Embryonic facial prominence (tissue), 1 donor: ENCODE measurements at regions not wholly inside any gene's neighbourhood (a gene's known extent, or its start where the extent isn't known, plus 50 kb on each side); places are given as distances from the start of the nearest gene placed in this dataset.

ENCODE experiments used
- DNase-seq: peaks from one replicate; pipeline ENCODE4 v3.0.0-alpha.2; 2016; ENCODE audit errors: extremely low spot score

DNA sequence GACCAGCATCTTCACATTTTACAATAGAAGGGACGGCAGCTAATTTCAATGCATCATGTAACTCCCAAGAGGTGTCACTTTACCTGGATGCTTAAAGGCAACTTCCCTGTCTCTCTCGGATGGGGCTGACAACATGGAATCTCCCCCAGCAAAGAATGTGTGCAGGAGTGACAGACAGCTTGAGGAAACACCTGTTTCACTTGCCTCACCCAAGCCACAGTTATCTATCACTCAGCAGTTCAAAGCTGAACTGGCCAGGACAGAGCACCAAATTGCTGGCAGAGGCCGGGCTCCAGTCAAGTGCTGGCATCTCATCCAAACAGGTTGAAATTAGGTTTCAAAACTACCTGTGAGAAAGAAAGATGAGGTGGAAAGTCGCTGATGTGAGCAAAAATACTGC, 538.0 kb upstream of the PLXNA2 start:
- DNase-seq, result no peak

DNA sequence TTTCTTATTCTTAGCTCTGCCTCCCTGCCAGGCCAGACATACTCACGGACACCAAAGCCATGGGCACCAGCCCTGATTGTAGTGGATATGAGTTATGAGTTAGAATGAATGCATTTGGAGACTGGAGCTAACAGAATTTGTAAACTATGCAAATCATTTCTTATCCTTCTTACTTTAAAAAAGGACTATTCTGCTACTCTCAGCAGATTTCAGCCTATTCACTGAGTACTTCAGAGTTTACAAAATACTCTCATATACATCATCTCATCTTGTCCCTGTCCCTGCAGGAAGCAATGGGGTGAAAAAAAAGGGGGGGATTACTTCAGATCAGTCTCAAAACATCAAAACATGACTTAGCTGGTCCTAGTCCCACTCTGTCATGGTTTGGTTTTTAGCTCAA, 541.4 kb upstream of the PLXNA2 start:
- DNase-seq, result no peak

DNA sequence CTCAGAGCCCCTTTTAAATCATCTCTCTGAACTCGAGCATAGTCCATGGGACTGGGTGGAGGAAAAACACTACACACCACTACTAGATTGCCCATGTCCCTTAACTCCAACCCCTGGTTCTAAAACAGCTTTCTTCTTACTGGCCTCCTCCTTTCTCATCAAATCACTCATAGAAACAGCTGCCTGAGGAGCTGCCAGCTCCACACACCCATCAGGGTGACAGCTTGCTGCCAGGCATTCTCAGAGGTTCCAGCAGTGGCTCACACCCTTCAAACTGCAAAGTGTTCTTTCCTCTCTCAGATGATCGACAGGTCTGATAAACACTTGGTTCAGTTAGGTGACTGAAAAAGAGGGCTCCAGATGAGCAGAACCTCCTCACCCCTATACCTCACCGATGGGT, 543.0 kb upstream of the PLXNA2 start:
- DNase-seq, result no peak

GRCh38 chr1:208788013-208788540, 543.9 kb upstream of the PLXNA2 start:
- DNase-seq, result no peak

- no peak for DNase-seq
Measured at GRCh38 chr1:208791456-208791855, 547.3 kb upstream of the PLXNA2 start.

- no peak for DNase-seq
Measured at GRCh38 chr1:208793861-208794345, 549.7 kb upstream of the PLXNA2 start.

- no peak for DNase-seq
Measured at GRCh38 chr1:208799186-208799585, 555.0 kb upstream of the PLXNA2 start.

DNA sequence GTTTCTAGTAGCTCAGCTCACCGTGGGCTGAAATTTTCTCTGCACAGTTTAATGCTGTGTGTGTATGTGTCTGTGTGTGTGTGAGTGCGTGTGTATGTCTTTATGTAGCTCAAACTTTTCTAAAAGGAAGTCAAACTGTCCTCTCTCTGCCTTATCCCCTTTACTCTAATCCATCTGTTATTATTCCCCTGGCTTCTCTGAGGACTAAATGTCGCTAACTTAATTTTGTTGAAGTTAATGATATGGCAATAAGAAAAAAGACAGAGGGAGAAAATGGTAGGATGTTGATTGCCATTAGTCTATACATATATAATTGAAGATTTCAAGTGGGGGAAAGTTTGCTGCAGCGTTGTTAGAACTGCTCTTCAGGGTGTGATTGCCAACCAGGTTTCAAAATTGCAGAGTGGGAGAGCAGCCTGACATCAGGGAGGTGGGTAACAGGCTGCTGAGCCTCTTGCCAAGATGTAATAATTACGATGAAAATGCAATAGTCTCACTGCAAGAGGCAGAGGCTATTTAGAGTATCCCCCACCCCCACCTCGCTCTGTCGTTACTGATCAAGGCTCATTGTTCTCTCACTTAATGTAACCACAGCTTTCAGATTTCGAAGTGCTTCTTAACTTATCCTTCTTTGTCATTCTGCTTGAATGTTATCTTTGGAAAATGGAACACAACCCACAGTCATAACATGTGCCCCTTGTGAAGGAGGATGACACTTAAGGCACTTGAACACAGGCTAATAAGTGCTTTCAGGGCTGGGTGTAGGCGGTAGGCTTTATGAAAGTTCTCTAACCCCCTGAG, 559.0 kb upstream of the PLXNA2 start:
- DNase-seq, result no peak

DNA sequence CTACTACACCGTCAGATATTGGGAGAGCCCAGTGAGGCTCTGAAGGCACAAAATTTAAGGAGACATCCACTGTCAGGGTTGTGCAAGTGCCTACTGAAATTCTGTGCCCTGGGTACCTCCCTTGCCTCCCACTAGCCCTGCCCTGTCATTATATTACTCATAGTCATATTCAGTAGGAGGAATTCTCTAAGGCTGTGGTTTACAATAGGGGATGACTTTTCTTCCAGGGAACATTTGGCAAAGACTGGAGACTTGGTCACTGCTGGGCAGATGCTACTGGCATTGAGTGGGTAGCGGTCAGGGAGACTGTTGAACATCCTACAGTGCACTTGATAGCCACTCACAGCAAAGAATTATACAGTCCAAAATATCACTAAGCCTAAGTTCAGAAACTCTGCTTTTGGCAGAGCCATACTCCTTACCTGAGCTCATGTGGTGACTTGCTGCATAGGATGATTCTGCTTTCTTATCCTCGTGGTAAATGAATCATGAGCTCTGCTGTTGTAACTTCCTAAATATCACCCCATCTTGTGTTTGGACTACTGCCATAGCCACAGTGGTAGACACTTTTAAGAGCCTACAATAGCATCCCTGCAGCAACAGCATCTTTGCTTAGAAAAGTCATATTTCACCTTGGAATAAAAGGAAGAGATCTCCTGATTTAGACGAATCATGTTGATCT, 563.4 kb upstream of the PLXNA2 start:
- DNase-seq, result no peak

DNA sequence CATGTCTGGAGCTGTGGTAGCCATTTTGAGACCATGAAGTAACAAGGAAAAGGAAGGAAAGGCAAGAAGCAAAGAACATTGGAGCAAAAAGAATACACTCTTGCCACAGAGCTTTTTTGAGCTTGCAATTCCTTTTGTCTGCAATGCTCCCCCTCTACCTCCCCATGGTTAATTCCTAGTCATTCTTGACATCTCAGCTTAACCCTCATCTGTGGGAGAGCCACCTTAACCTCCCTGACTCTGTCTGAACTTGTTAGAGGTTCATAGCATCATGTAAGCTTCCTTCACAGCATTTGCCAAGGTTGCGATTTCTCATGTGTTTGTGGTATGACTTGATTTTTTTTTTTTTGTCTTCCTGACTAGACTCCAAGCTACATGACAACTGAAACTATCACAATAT, 564.1 kb upstream of the PLXNA2 start:
- DNase-seq, result no peak

- DNase-seq, result no peak
Measured at GRCh38 chr1:208809876-208810275, 565.7 kb upstream of the PLXNA2 start.

DNA sequence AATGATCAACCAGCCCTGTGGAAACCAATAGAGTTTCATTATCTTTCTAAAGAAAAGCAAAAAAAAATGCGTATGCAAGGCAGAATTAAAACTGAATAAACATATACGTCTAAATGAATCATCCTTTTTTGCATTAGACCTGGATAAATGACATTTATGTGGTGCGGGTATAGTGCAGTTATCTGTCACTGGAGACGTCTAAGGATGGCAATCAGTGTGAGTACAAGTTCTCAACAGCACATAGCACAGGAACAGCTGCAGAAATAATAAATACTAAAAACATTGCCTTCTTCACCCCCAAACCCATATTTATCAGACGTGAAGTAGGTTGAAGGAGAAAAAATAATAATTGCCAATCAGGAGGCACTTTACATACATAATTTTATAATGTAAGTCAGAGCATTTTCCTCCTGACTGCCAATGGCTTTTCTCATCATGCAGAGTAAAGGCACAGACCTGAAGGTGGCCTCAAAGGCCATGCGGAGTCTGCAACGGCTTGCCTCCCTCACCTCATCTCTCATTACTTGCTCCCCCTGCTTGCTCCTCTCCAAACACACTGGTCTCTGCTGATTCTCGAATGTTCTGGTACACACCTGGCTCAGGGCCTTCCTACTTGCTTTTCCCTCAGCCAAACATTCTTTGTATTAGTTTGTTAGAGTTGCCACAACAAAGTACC, 574.7 kb upstream of the PLXNA2 start:
- no peak for DNase-seq

- no peak for DNase-seq
Measured at GRCh38 chr1:208820580-208821212, 576.5 kb upstream of the PLXNA2 start.

- DNase-seq, result no peak
Measured at GRCh38 chr1:208821939-208822338, 577.8 kb upstream of the PLXNA2 start.

- no peak for DNase-seq
Measured at GRCh38 chr1:208825300-208825699, 581.1 kb upstream of the PLXNA2 start.

- no peak for DNase-seq
Measured at GRCh38 chr1:208829595-208829994, 585.4 kb upstream of the PLXNA2 start.

DNA sequence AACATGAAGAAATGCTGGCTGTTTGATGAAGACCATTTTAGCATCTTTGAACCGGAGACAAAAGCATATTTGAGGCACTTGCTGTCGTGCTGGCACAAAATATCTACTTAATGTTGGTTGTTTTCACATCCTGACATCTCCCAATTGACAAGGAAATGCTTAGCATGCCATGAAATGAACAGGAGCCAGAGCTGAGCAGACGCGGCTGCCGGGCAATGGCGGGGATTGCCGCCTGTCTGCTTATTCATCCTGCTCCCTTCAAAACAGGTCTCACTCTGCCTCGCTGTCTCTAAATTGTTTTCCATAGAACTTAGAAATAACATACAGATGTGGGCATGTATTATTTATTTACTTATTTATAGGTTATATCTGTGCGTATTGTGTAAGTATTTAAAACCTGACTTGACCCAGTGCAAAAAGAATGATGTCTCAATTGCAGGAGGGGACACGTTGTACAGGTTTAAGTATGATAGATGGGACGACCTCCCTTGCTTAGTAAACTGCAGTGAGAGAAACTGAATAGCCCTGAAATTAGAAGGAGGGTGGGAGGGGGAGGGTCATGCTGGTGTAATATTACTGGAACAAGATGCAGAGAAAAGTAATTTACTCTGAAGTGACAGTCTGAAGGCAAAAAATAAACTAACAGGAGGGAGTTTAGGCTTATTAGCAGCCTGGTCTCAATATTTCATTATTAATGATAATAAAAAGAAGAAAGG, 590.4 kb upstream of the PLXNA2 start:
- DNase-seq, result no peak

GRCh38 chr1:208835097-208835463, 590.9 kb upstream of the PLXNA2 start:
- no peak for DNase-seq

GRCh38 chr1:208835781-208836180, 591.6 kb upstream of the PLXNA2 start:
- DNase-seq, result no peak

- no peak for DNase-seq
Measured at GRCh38 chr1:208837242-208837641, 593.1 kb upstream of the PLXNA2 start.

DNA sequence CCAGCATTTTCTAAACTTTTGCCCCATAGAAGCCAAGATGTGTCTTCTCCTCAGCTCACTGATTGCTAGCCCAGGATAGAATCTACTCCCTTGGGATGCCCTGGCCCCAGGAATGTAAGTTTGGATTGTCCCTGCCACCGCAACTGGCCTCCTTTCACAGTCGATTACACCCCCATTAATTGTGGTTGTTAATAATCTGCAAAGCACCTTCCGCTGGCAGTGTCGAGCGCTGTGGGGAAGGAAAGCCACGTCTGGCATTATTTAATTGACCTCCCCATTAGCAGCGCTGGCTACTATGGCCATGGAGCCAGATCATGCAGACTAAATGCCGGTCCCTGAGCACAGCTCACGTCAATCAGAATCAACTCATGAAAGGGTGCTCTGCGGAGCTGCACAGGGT, 597.3 kb upstream of the PLXNA2 start:
- DNase-seq, result no peak
